ENCODE measurements at regions not wholly inside any gene's neighbourhood (a gene's known extent, or its start where the extent isn't known, plus 50 kb on each side); places are given as distances from the start of the nearest gene placed in this dataset.

GRCh38 chr16:6618874-6619273 is 713.8 kb upstream of the RBFOX1 start:
- H3K27ac ChIP-seq: no peak overlapping the region
- no peak for TF ChIP-seq CTCF (conservative IDR thresholded peaks at IDR 0.05; ENCODE audit: low read depth)
- DNase-seq (ENCODE audit: low spot score): no peak
- CTCF ChIA-PET: no interaction called here
- POLR2A ChIA-PET (ENCODE audit: low non-redundant PET): no interaction called here

GRCh38 chr16:6616746-6617145 is 715.9 kb upstream of the RBFOX1 start:
- TF ChIP-seq CTCF (conservative IDR thresholded peaks at IDR 0.05; ENCODE audit: low read depth): no peak
- ChIA-PET POLR2A (ENCODE audit: low non-redundant PET) (no interaction called here), CTCF (interaction anchor here (0.5 kb wide), 1 partner anchor 533 kb away, joined by 3 read pairs; no protein-coding TSS in a partner anchor)
- H3K27ac ChIP-seq: no peak overlapping the region
- no peak for DNase-seq (ENCODE audit: low spot score)

GRCh38 chr16:6615636-6616035 is 717.0 kb upstream of the RBFOX1 start:
- no peak for DNase-seq (ENCODE audit: low spot score)
- ChIA-PET POLR2A (ENCODE audit: low non-redundant PET) (no interaction called here), CTCF (no interaction called here)
- no peak for TF ChIP-seq CTCF (conservative IDR thresholded peaks at IDR 0.05; ENCODE audit: low read depth)
- no peak overlapping the region for H3K27ac ChIP-seq

GRCh38 chr16:6611535-6611934 is 721.1 kb upstream of the RBFOX1 start:
- CTCF ChIA-PET: interaction anchor here (0.6 kb wide), 1 partner anchor 13 kb away, joined by 3 read pairs; no protein-coding TSS in a partner anchor
- no peak for TF ChIP-seq CTCF (conservative IDR thresholded peaks at IDR 0.05; ENCODE audit: low read depth)
- H3K27ac ChIP-seq: no peak overlapping the region
- POLR2A ChIA-PET (ENCODE audit: low non-redundant PET): no interaction called here
- no peak for DNase-seq (ENCODE audit: low spot score)

- H3K27ac ChIP-seq: no peak overlapping the region
- TF ChIP-seq CTCF (conservative IDR thresholded peaks at IDR 0.05; ENCODE audit: low read depth): no peak
- POLR2A ChIA-PET (ENCODE audit: low non-redundant PET): no interaction called here
- DNase-seq (ENCODE audit: low spot score): no peak
- CTCF ChIA-PET: no interaction called here
Observed at GRCh38 chr16:6605490-6605889, 727.2 kb upstream of the RBFOX1 start.

- ChIA-PET POLR2A (ENCODE audit: low non-redundant PET) (no interaction called here), CTCF (no interaction called here)
- no peak for TF ChIP-seq CTCF (conservative IDR thresholded peaks at IDR 0.05; ENCODE audit: low read depth)
- no peak for DNase-seq (ENCODE audit: low spot score)
- H3K27ac ChIP-seq: no peak overlapping the region
Observed at GRCh38 chr16:6603780-6604325, 728.8 kb upstream of the RBFOX1 start.

- DNase-seq (ENCODE audit: low spot score): no peak
- ChIA-PET POLR2A (ENCODE audit: low non-redundant PET) (no interaction called here), CTCF (no interaction called here)
- TF ChIP-seq CTCF (conservative IDR thresholded peaks at IDR 0.05; ENCODE audit: low read depth): no peak
- no peak overlapping the region for H3K27ac ChIP-seq
Observed at GRCh38 chr16:6602405-6602804, 730.2 kb upstream of the RBFOX1 start.

All from RWPE1 (cell line).